ENCODE measurements at regions not wholly inside any gene's neighbourhood (a gene's known extent, or its start where the extent isn't known, plus 50 kb on each side); places are given as distances from the start of the nearest gene placed in this dataset.

GRCh38 chr6:105744815-105745214 lies 341.3 kb upstream of the PRDM1 start:
- TF ChIP-seq CTCF (IDR thresholded peaks at IDR 0.05) (no peak), EZH2 (IDR thresholded peaks at IDR 0.05; ENCODE audit: borderline replicate concordance, insufficient read depth, low read depth, low read length, poor library complexity, severe bottlenecking) (no peak)
